GM18520 (cell line): ENCODE measurements at regions not wholly inside any gene's neighbourhood (a gene's known extent, or its start where the extent isn't known, plus 50 kb on each side); places are given as distances from the start of the nearest gene placed in this dataset.

Source experiments
- ATAC-seq: cut with Tn5 transposase; IDR thresholded peaks from one replicate; pipeline ENCODE4 v1.9.1; 2021; ENCODE audit not compliant: unreplicated experiment

- no peak for ATAC-seq
These were observed 308.0 kb downstream of the CMPK2 start for GRCh38 chr2:6557737-6558136.

- ATAC-seq, result no peak
These were observed 302.9 kb downstream of the CMPK2 start for GRCh38 chr2:6562771-6563170.

DNA sequence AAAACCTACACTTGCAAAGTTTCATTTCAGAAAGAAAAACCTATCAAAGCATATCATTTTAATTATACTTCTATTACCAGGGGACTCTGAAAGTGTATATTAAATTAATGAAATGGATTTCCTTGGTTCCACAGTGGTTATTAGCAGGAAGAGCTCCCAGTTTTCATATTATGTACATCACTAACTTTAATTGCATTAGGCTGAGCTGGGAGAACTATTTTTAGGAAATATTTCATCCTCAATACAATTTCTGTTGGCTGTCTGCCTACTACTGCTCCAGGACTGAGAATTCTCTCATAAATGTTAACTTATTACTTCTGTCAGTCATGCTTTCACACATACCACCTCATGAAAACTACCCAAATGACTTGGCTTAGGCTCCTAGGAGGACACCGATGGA, 301.4 kb downstream of the CMPK2 start:
- ATAC-seq, result no peak

DNA sequence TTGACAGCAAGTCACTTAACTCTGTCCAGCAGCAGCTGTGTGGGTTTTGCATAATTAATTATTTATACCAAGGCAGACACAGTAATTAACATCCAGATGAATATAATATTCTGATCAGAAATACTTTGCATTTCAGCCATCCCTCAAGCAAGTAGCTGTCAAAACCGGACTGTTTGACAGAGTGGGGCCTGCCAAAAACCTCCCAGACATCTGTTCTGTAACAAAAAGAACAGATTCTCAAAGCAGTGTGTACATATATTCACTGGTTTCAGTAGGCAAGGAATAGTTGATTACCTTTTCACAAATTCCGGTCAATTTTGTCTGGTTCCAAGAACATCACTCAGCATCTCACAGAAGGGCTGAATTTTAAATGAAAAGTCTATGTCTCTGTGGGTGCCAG, 291.6 kb downstream of the CMPK2 start:
- no peak for ATAC-seq

DNA sequence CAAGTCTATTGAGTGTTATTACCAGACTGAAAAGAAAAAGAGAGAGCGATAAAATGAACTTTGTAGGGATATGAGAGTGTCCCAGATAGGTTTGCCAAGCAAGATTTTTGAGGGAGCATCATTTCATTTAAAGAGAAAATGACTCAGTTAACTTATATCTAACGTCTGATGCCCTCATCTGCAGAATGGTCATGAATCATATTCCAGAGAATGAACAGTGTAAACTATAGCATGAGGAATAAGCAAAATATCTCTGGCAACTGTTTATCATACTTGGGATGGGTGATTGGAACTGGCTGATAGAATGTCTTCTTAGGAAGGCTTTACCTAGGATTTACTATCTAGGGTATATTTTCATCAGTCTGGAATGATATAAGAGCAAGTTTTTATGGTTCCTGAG, 289.4 kb downstream of the CMPK2 start:
- ATAC-seq, result no peak

DNA sequence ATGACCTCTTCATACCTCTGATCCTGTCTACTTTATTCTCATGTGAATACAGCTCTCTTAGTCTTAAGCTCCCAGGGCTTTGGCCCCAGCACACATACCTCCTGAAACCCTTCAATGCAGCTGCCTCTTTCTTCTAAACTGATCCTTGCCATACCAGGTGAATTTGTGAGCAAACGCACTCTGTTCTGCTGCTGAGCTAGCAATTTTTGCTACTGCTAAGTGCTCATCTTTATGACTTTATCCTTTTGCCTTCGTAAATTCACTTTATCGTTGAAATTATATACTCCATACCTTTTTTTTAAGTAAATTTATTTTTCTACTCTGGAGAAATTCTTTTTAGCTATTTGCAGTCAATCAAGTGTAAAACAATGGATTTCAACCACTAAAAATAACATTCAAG, 287.7 kb downstream of the CMPK2 start:
- no peak for ATAC-seq

GRCh38 chr2:6578416-6578815, 287.3 kb downstream of the CMPK2 start:
- no peak for ATAC-seq

DNA sequence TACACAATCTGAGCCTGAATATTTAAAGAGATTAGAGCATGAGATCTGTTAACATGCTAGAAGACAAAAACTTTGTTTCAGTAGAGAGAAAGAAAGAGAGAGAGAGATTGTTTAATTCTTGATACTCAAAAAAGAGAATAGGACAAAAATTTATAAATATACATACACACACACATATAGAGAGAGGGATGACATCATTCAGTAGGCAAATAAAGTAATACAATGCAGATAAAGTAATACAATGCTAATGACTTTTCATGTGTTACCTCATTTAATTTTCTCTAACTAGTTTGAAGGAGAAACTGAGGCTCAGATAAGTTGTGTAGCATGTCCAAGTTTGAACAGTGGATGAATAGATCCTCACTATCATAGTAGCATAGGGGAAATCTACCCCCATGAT, 286.4 kb downstream of the CMPK2 start:
- no peak for ATAC-seq

DNA sequence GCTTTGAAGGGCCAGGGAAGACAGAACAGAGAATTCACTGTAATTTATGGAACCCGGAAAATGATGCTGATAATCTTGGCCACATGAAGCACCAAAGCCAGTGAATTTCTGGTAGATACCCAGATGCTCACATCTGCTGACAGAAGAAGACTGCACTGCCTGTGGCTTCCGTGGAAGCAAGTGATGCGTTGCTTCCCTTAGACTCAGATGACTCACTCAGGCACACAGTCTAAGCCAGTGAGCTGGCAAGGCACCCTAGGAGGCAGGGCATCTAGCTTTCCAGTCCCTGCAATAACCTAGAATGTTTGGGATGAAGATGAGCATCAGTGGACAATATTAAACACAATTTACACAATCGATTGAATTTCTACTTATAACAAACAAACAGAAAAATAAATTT, 284.7 kb downstream of the CMPK2 start:
- no peak for ATAC-seq

- no peak for ATAC-seq
These were observed 276.6 kb downstream of the CMPK2 start for GRCh38 chr2:6589150-6589549.

DNA sequence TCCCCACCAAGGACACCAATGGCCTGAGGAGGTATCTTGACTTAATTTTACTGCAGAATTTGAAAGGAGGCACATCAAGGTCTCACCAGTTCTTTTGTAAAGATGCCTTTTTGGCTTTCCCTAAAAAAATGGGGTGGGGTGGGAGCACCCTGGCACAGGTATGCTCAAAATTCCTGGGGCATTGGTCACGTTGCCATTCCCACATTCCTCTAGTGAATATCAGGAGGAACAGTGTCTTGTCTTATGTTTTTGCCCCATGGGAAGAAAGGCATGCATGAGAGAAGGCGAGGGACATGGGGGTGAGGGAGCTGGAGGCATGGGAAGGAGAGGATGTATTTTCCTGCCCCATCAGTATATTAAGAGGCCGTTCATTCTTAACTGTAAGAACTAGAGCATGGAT, 275.3 kb downstream of the CMPK2 start:
- no peak for ATAC-seq

DNA sequence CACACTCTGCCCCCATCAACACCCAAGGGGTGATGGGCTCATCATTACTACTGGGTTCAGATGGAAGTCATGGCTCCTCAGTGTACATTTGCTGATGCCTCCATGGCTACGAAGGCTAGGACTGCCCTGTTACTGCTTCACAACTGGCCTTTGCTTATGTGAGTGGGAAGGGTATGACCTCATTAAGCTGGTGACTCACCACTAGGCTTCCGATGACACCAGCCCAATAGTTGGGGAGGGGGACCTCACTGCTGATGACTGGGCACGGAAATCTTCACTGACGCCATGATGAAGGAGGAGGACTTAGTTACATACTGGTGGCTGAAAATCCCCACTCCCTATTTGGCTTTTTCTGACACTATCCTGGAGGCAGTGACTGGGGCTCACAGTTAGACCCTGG, 263.2 kb downstream of the CMPK2 start:
- ATAC-seq, result no peak

GRCh38 chr2:6605836-6606505, 259.7 kb downstream of the CMPK2 start:
- ATAC-seq, result no peak

DNA sequence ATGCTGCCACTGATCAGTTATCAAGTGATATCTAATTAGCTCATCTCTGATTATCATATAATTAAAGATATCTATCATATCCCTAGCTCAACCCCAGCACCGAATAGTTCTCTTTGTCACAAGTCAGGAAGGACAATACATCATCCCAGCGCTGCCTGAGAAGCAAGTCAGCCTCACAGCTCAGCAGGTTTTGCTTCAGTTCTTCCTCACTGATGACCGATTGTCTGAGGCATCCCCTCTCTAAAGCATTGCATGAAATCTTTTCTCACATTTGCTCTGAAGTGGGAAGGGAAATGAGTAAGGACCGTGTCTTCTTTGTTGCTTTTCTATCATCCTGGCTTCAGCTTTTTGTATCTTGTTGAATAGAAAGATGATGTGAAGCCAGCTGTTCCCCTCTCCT, 247.9 kb downstream of the CMPK2 start:
- ATAC-seq, result no peak

GRCh38 chr2:6618201-6618600, 247.5 kb downstream of the CMPK2 start:
- no peak for ATAC-seq

DNA sequence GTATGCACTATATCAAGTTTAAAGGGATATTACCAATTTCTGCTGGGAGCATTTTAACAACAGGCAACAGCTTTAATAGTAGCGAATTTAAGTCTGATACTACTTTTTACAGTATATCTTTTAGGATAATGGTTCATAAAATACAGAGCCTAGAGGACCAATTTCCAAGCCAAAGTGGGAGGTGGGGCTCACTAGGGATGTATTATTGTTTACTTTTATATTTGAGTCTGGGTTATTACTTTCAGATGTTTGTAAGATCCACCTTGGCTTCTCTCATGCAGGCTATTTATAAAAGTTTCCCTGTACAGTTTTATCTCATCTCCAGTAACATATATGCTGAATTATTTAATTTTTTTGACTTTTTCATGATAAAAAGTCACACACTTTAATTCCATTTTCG, 242.0 kb downstream of the CMPK2 start:
- no peak for ATAC-seq

- no peak for ATAC-seq
These were observed 239.2 kb downstream of the CMPK2 start for GRCh38 chr2:6626401-6627012.

DNA sequence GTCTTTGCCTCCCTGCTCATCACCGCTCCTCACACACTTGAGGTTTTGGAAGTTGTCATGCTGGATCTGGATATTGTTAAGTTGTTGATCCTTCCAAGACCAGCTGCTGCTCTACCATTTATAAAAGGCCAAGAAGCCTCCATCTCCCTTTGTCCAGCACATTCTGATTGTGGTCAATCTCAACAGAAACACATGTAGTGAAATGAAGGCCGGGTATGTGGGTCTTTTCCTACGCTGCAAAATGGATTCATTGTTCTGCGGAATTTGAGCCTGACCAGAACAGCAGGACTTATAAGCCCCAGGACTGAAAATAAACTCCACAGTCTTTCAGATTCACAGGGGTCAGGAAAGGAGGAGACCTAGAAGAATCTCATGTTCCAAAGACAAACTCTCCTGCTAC, 238.4 kb downstream of the CMPK2 start:
- ATAC-seq, result no peak

DNA sequence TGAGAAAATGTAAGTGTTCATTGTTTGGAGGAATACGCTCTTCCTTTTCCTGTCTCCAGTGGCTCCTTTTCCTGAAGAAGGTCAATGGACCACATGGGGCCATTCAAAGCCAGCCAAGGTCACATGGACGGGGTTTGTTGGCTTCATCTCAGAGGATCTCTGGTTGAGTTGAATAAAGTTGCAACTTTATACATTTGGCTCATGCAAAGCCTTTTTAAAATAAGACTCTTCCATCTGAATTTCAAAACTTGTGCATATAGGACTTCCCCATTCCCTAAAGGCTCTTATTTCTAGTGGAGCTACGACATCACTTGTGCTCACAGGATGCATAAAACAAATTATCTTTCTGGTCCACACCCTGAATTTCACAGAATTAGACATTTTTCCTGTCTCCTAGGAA, 235.5 kb downstream of the CMPK2 start:
- no peak for ATAC-seq

GRCh38 chr2:6635296-6635695, 230.4 kb downstream of the CMPK2 start:
- ATAC-seq, result no peak

- no peak for ATAC-seq
These were observed 228.4 kb downstream of the CMPK2 start for GRCh38 chr2:6637330-6637729.

GRCh38 chr2:6639929-6640620, 225.6 kb downstream of the CMPK2 start:
- ATAC-seq, result no peak

DNA sequence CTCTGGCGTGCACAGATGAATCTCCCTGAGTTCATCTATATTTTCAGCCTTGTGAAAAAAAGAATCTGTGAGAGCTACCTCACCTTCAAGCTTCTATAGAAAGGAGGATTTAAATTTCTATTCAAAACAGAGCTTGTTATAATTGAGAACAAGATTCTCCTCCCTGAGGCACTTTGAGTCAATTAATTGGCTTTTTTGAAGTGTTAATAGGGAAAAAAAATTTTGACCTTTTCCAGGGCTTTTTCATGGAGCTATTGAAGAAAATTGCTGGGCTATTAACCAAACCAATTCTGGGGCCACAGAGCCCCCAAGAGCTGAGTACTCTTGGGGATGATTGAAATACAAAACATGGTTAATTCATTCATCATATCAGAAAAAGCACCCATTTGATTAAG, 225.1 kb downstream of the CMPK2 start:
- ATAC-seq, result no peak
